HL-60 (cell line): ENCODE measurements at regions not wholly inside any gene's neighbourhood (a gene's known extent, or its start where the extent isn't known, plus 50 kb on each side); places are given as distances from the start of the nearest gene placed in this dataset.

Source experiments
- CTCF ChIP-seq: IDR thresholded peaks from one replicate; pipeline ENCODE4 v1.5.1; 2011; ENCODE audit warnings: low read length, control low read depth, inconsistent platforms; ENCODE audit not compliant: insufficient read depth
- GABPA ChIP-seq: IDR thresholded peaks from 2 replicates; pipeline ENCODE4 v1.6.1; 2012; ENCODE audit warnings: low read depth
- POLR2AphosphoS5 ChIP-seq: IDR thresholded peaks from 2 replicates; pipeline ENCODE4 v1.6.1; 2012; ENCODE audit warnings: low read depth
- REST ChIP-seq: IDR thresholded peaks from 2 replicates; pipeline ENCODE4 v1.6.1; 2012; ENCODE audit warnings: low read depth; ENCODE audit not compliant: insufficient replicate concordance

- TF ChIP-seq CTCF (no peak), REST (no peak), POLR2AphosphoS5 (no peak), GABPA (no peak)
These were observed 139.7 kb upstream of the LRFN2 start for GRCh38 chr6:40726853-40727252.
